ENCODE measurements at regions not wholly inside any gene's neighbourhood (a gene's known extent, or its start where the extent isn't known, plus 50 kb on each side); places are given as distances from the start of the nearest gene placed in this dataset.
"Not testable (repeated sequence)": the region's sequence is repeated elsewhere in the genome, so short reads cannot be mapped to it uniquely, and the experiment has no call there.

GRCh38 chr2:228568275-228568674 lies 386.8 kb upstream of the SPHKAP start:
- DNase-seq: not testable (repeated sequence)

- DNase-seq: no peak
Observed at GRCh38 chr2:228561816-228562215, 380.3 kb upstream of the SPHKAP start.

- DNase-seq: no peak
Observed at GRCh38 chr2:228559774-228560415, 378.4 kb upstream of the SPHKAP start.

- DNase-seq: no peak
Observed at GRCh38 chr2:228556717-228557116, 375.2 kb upstream of the SPHKAP start.

GRCh38 chr2:228549441-228550007 lies 368.0 kb upstream of the SPHKAP start:
- no peak for DNase-seq

GRCh38 chr2:228548230-228548629 lies 366.7 kb upstream of the SPHKAP start:
- DNase-seq: no peak

- no peak for DNase-seq
Observed at GRCh38 chr2:228545748-228546145, 364.3 kb upstream of the SPHKAP start.

- no peak for DNase-seq
Observed at GRCh38 chr2:228545041-228545747, 363.7 kb upstream of the SPHKAP start.

- DNase-seq: no peak
Observed at GRCh38 chr2:228543117-228543516, 361.6 kb upstream of the SPHKAP start.

GRCh38 chr2:228542277-228542676 lies 360.8 kb upstream of the SPHKAP start:
- DNase-seq: no peak

GRCh38 chr2:228541789-228542188 lies 360.3 kb upstream of the SPHKAP start:
- DNase-seq: no peak

- DNase-seq: no peak
Observed at GRCh38 chr2:228540976-228541375, 359.5 kb upstream of the SPHKAP start.

- no peak for DNase-seq
Observed at GRCh38 chr2:228535396-228535795, 353.9 kb upstream of the SPHKAP start.

GRCh38 chr2:228533156-228533555 lies 351.7 kb upstream of the SPHKAP start:
- DNase-seq: no peak

- no peak for DNase-seq
Observed at GRCh38 chr2:228532233-228532632, 350.7 kb upstream of the SPHKAP start.

- no peak for DNase-seq
Observed at GRCh38 chr2:228527197-228527881, 345.9 kb upstream of the SPHKAP start.

- no peak for DNase-seq
Observed at GRCh38 chr2:228526687-228527086, 345.2 kb upstream of the SPHKAP start.

GRCh38 chr2:228522977-228523376 lies 341.5 kb upstream of the SPHKAP start:
- no peak for DNase-seq

- DNase-seq: no peak
Observed at GRCh38 chr2:228522276-228522675, 340.8 kb upstream of the SPHKAP start.

GRCh38 chr2:228519561-228519960 lies 338.1 kb upstream of the SPHKAP start:
- DNase-seq: no peak

- DNase-seq: no peak
Observed at GRCh38 chr2:228516019-228516418, 334.5 kb upstream of the SPHKAP start.

- DNase-seq: not testable (repeated sequence)
Observed at GRCh38 chr2:228513480-228513879, 332.0 kb upstream of the SPHKAP start.

GRCh38 chr2:228509021-228509420 lies 327.5 kb upstream of the SPHKAP start:
- DNase-seq: no peak

GRCh38 chr2:228507870-228508269 lies 326.4 kb upstream of the SPHKAP start:
- DNase-seq: no peak
